ENCODE measurements at regions not wholly inside any gene's neighbourhood (a gene's known extent, or its start where the extent isn't known, plus 50 kb on each side); places are given as distances from the start of the nearest gene placed in this dataset.

GRCh38 chr13:84902243-84902642, 897.0 kb downstream of the SLITRK6 start:
- in situ Hi-C loops (cut with MboI; ENCODE audit: low sequenced_read_pairs) (no loop called here), intact Hi-C loops (cut with micrococcal nuclease) (no loop called here), dilution Hi-C loops (cut with HindIII; ENCODE audit: low sequenced_read_pairs, unreplicated experiment) (no loop called here)
- Histone ChIP-seq H2BK15ac (ENCODE audit: low read depth, low read length) (no peak overlapping the region), H3K14ac (replicated peaks; ENCODE audit: low read depth, low read length) (no peak overlapping the region), H3K27ac (ENCODE audit: insufficient read depth, low read length) (no peak overlapping the region), H3K4ac (ENCODE audit: low read depth, low read length) (no peak overlapping the region), H3K79me1 (ENCODE audit: low read depth in 1 of 2, low read length in 2 of 2) (no peaks in the 10 kb centered on the region), H3K4me1 (ENCODE audit: control insufficient read depth, insufficient read depth, low read length) (no peaks in the 10 kb centered on the region), H2BK5ac (ENCODE audit: low read depth, low read length, poor library complexity, severe bottlenecking) (no peak overlapping the region), H2AFZ (replicated peaks; ENCODE audit: low read length, poor library complexity) (no peak overlapping the region), H3K4me3 (ENCODE audit: insufficient read depth, low read depth, low read length) (no peak overlapping the region), H2BK20ac (ENCODE audit: low read depth, low read length) (no peak overlapping the region), H3K9ac (ENCODE audit: low read depth, low read length) (no peak overlapping the region), H4K20me1 (ENCODE audit: insufficient read depth, low read length) (no peaks in the 10 kb centered on the region), H2BK120ac (ENCODE audit: low read depth, low read length) (no peak overlapping the region), H4K8ac (ENCODE audit: low read depth in 2 of 2, low read length in 2 of 2) (no peak overlapping the region), H3K18ac (ENCODE audit: low read depth, low read length) (no peak overlapping the region), H3K36me3 (ENCODE audit: control insufficient read depth, insufficient read depth, low read length) (no peaks in the 10 kb centered on the region), H3K56ac (ENCODE audit: extremely low read depth, insufficient read depth, low read length) (no peak overlapping the region), H4K5ac (ENCODE audit: low read depth, low read length) (no peak overlapping the region), H3K4me2 (ENCODE audit: low read depth, low read length) (no peak overlapping the region), H3K9me1 (ENCODE audit: insufficient read depth, low read length) (no peaks in the 10 kb centered on the region), H2AK5ac (ENCODE audit: low read depth, low read length) (no peak overlapping the region), H3K23ac (ENCODE audit: low read depth, low read length) (no peak overlapping the region), H3K9me3 (ENCODE audit: control insufficient read depth, insufficient read depth, low read length) (no peaks in the 10 kb centered on the region), H4K91ac (ENCODE audit: insufficient read depth, low read depth, low read length) (no peak overlapping the region), H2AK9ac (replicated peaks; ENCODE audit: low read depth, low read length, poor library complexity) (no peak overlapping the region), H3K27me3 (ENCODE audit: control insufficient read depth, insufficient read depth, low read length) (no peaks in the 10 kb centered on the region)
- no CpG with 5 or more reads among the region's 1 CpG for WGBS, 2 experiments (ENCODE audit: extremely low coverage in 2 of 2, insufficient read length in 1 of 2)
- ATAC-seq (ENCODE audit: low read depth) (no peak), DNase-seq (no peak)
- BruUV-seq (replicated peaks) = no TSS peak
- ChIA-PET POLR2A (ENCODE audit: unreplicated experiment) (no interaction called here), CTCF (no interaction called here)
- TF ChIP-seq RFX5 (IDR thresholded peaks at IDR 0.05; ENCODE audit: low read depth, low read length) (no peak), RAD21 (IDR thresholded peaks at IDR 0.05; ENCODE audit: low read length) (no peak), BHLHE40 (IDR thresholded peaks at IDR 0.05; ENCODE audit: low read depth, low read length) (no peak), CEBPB (IDR thresholded peaks at IDR 0.05; ENCODE audit: low read depth, low read length) (no peak), NFE2L2 (IDR thresholded peaks at IDR 0.05; ENCODE audit: low read depth, low read length) (no peak), MXI1 (IDR thresholded peaks at IDR 0.05; ENCODE audit: borderline replicate concordance, low read depth, low read length) (no peak), CTCF (conservative IDR thresholded peaks at IDR 0.05; ENCODE audit: low read depth, low read length) (no peak), ELK1 (IDR thresholded peaks at IDR 0.05; ENCODE audit: borderline replicate concordance, low read depth, low read length) (no peak), FOS (IDR thresholded peaks at IDR 0.05; ENCODE audit: low read depth, low read length) (no peak)

Measured in IMR-90 (cell line).